A549 (cell line): ENCODE measurements at regions not wholly inside any gene's neighbourhood (a gene's known extent, or its start where the extent isn't known, plus 50 kb on each side); places are given as distances from the start of the nearest gene placed in this dataset.

Experiments
- ATAC-seq, 2 experiments: fragments of 200-7000 bp in 1 of 2; fragments of >200 bp in 1 of 2; cut with Nextera tagmentation in 1 of 2; cut with Tn5 transposase in 1 of 2; 3 replicates each; pipeline versions ENCODE4 v1.8.0 to v1.9.1; 2018 to 2020; ENCODE audit warnings: mild to moderate bottlenecking in 1 of 2, moderate library complexity in 1 of 2
- CTCF ChIA-PET: fragments of 300-600 bp; sonication (Branson Sonifier 250); formaldehyde crosslinking; extraction: SDS; loops from one replicate; lab custom pipeline; 2021; ENCODE audit warnings: antibody characterized with exemption, inconsistent platforms; lab: Yijun Ruan, JAX
- POLR2A ChIA-PET: fragments of 350-600 bp; formaldehyde crosslinking; extraction: SDS; loops from one replicate; lab custom pipeline; 2021; ENCODE audit warnings: antibody characterized with exemption, inconsistent platforms; lab: Yijun Ruan, JAX
- DNase-seq, 2 experiments: peaks; one replicate each; pipeline versions ENCODE4 v3.0.0 to v3.0.0-alpha.2; 2011 to 2016; ENCODE audit warnings: low read depth in 1 of 2, low spot score in 1 of 2
- FAIRE-seq: peaks from 2 replicates; lab custom pipeline; 2011; peaks lifted over from hg19 to GRCh38; lab: Jason Lieb, UNC
- H3K27ac ChIP-seq, 2 experiments: fragments of >200 bp; sonication (Bioruptor Twin); formaldehyde crosslinking; 3 replicates each; pipeline ENCODE4 v1.5.1; 2016 to 2017
- H3K4me1 ChIP-seq: fragments of >200 bp; sonication (Bioruptor Twin); formaldehyde crosslinking; 3 replicates; pipeline ENCODE4 v1.6.1; 2016
- H3K4me2 ChIP-seq: fragments of >200 bp; sonication (Bioruptor Twin); formaldehyde crosslinking; 3 replicates; pipeline ENCODE4 v1.6.1; 2016
- H3K4me3 ChIP-seq: fragments of >200 bp; sonication (Bioruptor Twin); formaldehyde crosslinking; 3 replicates; pipeline ENCODE4 v1.5.1; 2016
- H3K9me3 ChIP-seq: fragments of >200 bp; sonication (Bioruptor Twin); formaldehyde crosslinking; 3 replicates; pipeline ENCODE4 v1.6.1; 2016
- ATOH8 ChIP-seq: fragments of 250-450 bp; sonication (Bioruptor Pico); IDR thresholded peaks from 2 replicates; pipeline ENCODE4 v1.5.0; 2020; ENCODE audit warnings: low read depth, mild to moderate bottlenecking, moderate library complexity
- CEBPB ChIP-seq, 2 experiments: fragments of >200 bp in 1 of 2; sonication (Bioruptor Twin) in 1 of 2; formaldehyde crosslinking in 1 of 2; IDR thresholded peaks; 2 replicates each; pipeline ENCODE4 v1.6.1; 2012 to 2016
- CHD2 ChIP-seq: fragments of 150-350 bp; IDR thresholded peaks from 2 replicates; pipeline ENCODE4 v1.6.1; 2014; ENCODE audit warnings: low read length; ENCODE audit not compliant: partially characterized antibody
- CHD4 ChIP-seq: fragments of 200-600 bp; sonication (generic); IDR thresholded peaks from 2 replicates; pipeline ENCODE4 v1.6.1; 2016; ENCODE audit warnings: antibody characterized with exemption, mild to moderate bottlenecking, borderline replicate concordance
- EHF ChIP-seq: fragments of 250-450 bp; sonication (Bioruptor Pico); IDR thresholded peaks from 2 replicates; pipeline ENCODE4 v1.5.0; 2020; ENCODE audit warnings: mild to moderate bottlenecking
- EHMT2 ChIP-seq: fragments of 200-600 bp; sonication (generic); IDR thresholded peaks from 2 replicates; pipeline ENCODE4 v1.6.1; 2016; ENCODE audit warnings: antibody characterized with exemption, low read depth, mild to moderate bottlenecking, moderate library complexity
- ESRRA ChIP-seq: fragments of 150-350 bp; IDR thresholded peaks from 2 replicates; pipeline ENCODE4 v1.6.1; 2014; ENCODE audit warnings: mild to moderate bottlenecking, low read length, borderline replicate concordance
- FOXS1 ChIP-seq: fragments of 250-450 bp; sonication (Bioruptor Pico); IDR thresholded peaks from 2 replicates; pipeline ENCODE4 v1.5.0; 2020; ENCODE audit warnings: mild to moderate bottlenecking, moderate library complexity
- GATA3 ChIP-seq: IDR thresholded peaks from 2 replicates; pipeline ENCODE4 v1.6.1; 2012; ENCODE audit warnings: borderline replicate concordance
- HDAC2 ChIP-seq: fragments of 200-600 bp; sonication (generic); IDR thresholded peaks from 2 replicates; pipeline ENCODE4 v1.6.1; 2016
- HOXB13 ChIP-seq: fragments of 250-450 bp; sonication (Bioruptor Pico); IDR thresholded peaks from 2 replicates; pipeline ENCODE4 v1.5.0; 2020; ENCODE audit warnings: low read depth, mild to moderate bottlenecking, moderate library complexity
- JUN ChIP-seq, 2 experiments: fragments of >200 bp; sonication (Bioruptor Twin); formaldehyde crosslinking; IDR thresholded peaks; 2 replicates in 1 of 2; 3 replicates in 1 of 2; pipeline ENCODE4 v1.6.1; 2016 to 2017
- JUNB ChIP-seq: fragments of >200 bp; sonication (Bioruptor Twin); formaldehyde crosslinking; IDR thresholded peaks from 2 replicates; pipeline ENCODE4 v1.6.1; 2016
- KDM1A ChIP-seq: fragments of 200-600 bp; sonication (generic); IDR thresholded peaks from 2 replicates; pipeline ENCODE4 v1.6.1; 2016; ENCODE audit warnings: low read depth, mild to moderate bottlenecking
- NFE2L2 ChIP-seq: fragments of 150-350 bp; conservative IDR thresholded peaks from 2 replicates; pipeline ENCODE4 v1.6.1; 2014; ENCODE audit warnings: low read length
- RFX5 ChIP-seq: fragments of 450-650 bp; IDR thresholded peaks from 2 replicates; pipeline ENCODE4 v1.7.1; 2014; ENCODE audit warnings: antibody characterized with exemption, mild to moderate bottlenecking, moderate library complexity
- RNF2 ChIP-seq: fragments of 200-600 bp; sonication (generic); IDR thresholded peaks from 2 replicates; pipeline ENCODE4 v1.6.1; 2016; ENCODE audit warnings: low read depth, mild to moderate bottlenecking, antibody characterized with exemption, moderate library complexity, borderline replicate concordance
- TFCP2L1 ChIP-seq: fragments of 250-450 bp; sonication (Bioruptor Pico); IDR thresholded peaks from 2 replicates; pipeline ENCODE4 v1.5.0; 2021; ENCODE audit warnings: mild to moderate bottlenecking
- TP53 ChIP-seq: fragments of 250-450 bp; sonication (Bioruptor Pico); IDR thresholded peaks from 2 replicates; pipeline ENCODE4 v1.5.0; 2021; ENCODE audit warnings: mild to moderate bottlenecking, moderate library complexity
- ZFP36 ChIP-seq: fragments of 450-650 bp; IDR thresholded peaks from 2 replicates; pipeline ENCODE4 v1.6.1; 2014; ENCODE audit warnings: borderline replicate concordance; ENCODE audit not compliant: partially characterized antibody
- ZNF302 ChIP-seq: fragments of 250-450 bp; sonication (Bioruptor Pico); IDR thresholded peaks from 2 replicates; pipeline ENCODE4 v1.9.0; 2021; ENCODE audit warnings: inconsistent platforms, mild to moderate bottlenecking, moderate library complexity
- ZSCAN20 ChIP-seq: fragments of 250-450 bp; sonication (Bioruptor Pico); IDR thresholded peaks from 2 replicates; pipeline ENCODE4 v1.8.0; 2022; ENCODE audit warnings: mild to moderate bottlenecking, moderate library complexity
- WGBS: methylation state at CpG from one replicate; pipeline ENCODE4 v1.1.6; 2017; ENCODE audit errors: missing lambda C conversion rate; 5-methylcytosine and 5-hydroxymethylcytosine counted together
- TF ChIP-seq, protein P1 (sequence below): IDR thresholded peaks from 2 replicates; pipeline ENCODE4 v1.6.1; 2012
- TF ChIP-seq, protein P2 (sequence below): fragments of 150-350 bp; IDR thresholded peaks from 2 replicates; pipeline ENCODE4 v1.6.1; 2014; ENCODE audit warnings: low read depth, mild to moderate bottlenecking, low read length

DNA sequence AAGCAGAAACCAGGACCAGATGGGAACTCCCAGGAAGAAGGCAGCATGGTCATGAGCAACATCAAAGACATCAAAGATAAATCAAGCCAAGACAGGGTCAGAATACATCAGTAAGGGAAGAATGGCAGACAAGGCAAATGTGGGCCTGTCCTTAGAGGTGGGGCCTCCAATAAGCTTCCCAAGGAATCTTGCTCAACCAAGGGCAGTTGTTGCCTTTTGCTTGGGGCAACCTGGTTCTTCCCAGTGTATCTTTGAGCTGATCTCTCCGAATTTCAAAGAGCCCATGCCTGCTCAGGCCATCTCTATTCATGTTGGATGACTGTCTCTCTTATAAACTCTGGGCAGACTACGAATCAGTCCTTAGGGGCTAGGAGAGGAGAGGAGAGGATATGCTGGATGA is 68.4 kb upstream of the HABP2 start:
- DNase-seq (no peak), FAIRE-seq (no peak), ATAC-seq (no peak)
- H3K4me2 ChIP-seq = no peak overlapping the region
- CTCF ChIA-PET = interaction anchor here (0.6 to 2.4 kb wide), 3 partner anchors 30 to 172 kb away, joined by 3 to 7 read pairs (median 3); no protein-coding TSS in a partner anchor
- POLR2A ChIA-PET = no interaction called here
- no peaks in the 10 kb centered on the region for H3K4me1 ChIP-seq
- TF ChIP-seq JUN (IDR thresholded peaks at IDR 0.05) = no peak
- no peak for TF ChIP-seq NFE2L2
- TF ChIP-seq RFX5 = no peak
- no peak for TF ChIP-seq ESRRA
- TF ChIP-seq KDM1A = no peak
- no peak for TF ChIP-seq TFCP2L1 (CRISPR knock-in tag)
- TF ChIP-seq, protein P1, sequence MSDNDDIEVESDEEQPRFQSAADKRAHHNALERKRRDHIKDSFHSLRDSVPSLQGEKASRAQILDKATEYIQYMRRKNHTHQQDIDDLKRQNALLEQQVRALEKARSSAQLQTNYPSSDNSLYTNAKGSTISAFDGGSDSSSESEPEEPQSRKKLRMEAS = no peak
- no peak for TF ChIP-seq EHMT2
- TF ChIP-seq, protein P2, sequence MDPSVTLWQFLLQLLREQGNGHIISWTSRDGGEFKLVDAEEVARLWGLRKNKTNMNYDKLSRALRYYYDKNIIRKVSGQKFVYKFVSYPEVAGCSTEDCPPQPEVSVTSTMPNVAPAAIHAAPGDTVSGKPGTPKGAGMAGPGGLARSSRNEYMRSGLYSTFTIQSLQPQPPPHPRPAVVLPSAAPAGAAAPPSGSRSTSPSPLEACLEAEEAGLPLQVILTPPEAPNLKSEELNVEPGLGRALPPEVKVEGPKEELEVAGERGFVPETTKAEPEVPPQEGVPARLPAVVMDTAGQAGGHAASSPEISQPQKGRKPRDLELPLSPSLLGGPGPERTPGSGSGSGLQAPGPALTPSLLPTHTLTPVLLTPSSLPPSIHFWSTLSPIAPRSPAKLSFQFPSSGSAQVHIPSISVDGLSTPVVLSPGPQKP = no peak
- TF ChIP-seq JUNB = no peak
- TF ChIP-seq ATOH8 (CRISPR knock-in tag) = no peak
- TF ChIP-seq HOXB13 (CRISPR knock-in tag) = no peak
- H3K4me3 ChIP-seq = no peak overlapping the region
- peaks cover 26% of the 10 kb centered on the region for H3K9me3 ChIP-seq
- WGBS = 0% methylated on average over 2 of the region's 2 CpGs
- H3K27ac ChIP-seq = no peak overlapping the region

GRCh38 chr10:113485736-113486135 is 67.1 kb upstream of the HABP2 start:
- H3K4me3 ChIP-seq = no peak overlapping the region
- TF ChIP-seq TP53 (CRISPR knock-in tag) (no peak), ZNF302 (CRISPR knock-in tag) (no peak), ZSCAN20 (CRISPR knock-in tag) (no peak), HDAC2 (no peak), EHMT2 (no peak), ZFP36 (no peak)
- WGBS = 6% methylated on average over 1 of the region's 1 CpG
- ChIA-PET POLR2A (no interaction called here), CTCF (interaction anchor here (0.6 to 2.4 kb wide), 3 partner anchors 35 to 110 kb away, joined by 3 to 7 read pairs (median 4); no protein-coding TSS in a partner anchor)
- no peak for DNase-seq
- H3K4me1 ChIP-seq = no peaks in the 10 kb centered on the region
- H3K27ac ChIP-seq = no peak overlapping the region
- H3K4me2 ChIP-seq = no peak overlapping the region
- FAIRE-seq = no peak
- no peak for ATAC-seq
- peaks cover 13% of the 10 kb centered on the region; the same call in 2 of the 3 replicates for H3K9me3 ChIP-seq

GRCh38 chr10:113486531-113486930 is 66.3 kb upstream of the HABP2 start:
- 54% methylated on average over 4 of the region's 4 CpGs for WGBS
- ATAC-seq (no peak), FAIRE-seq (no peak), DNase-seq (no peak)
- no peaks in the 10 kb centered on the region for H3K4me1 ChIP-seq
- no peak overlapping the region for H3K4me2 ChIP-seq
- H3K27ac ChIP-seq = no peak overlapping the region
- ChIA-PET CTCF (interaction anchor here (1.3 to 1.7 kb wide), 2 partner anchors 10 to 101 kb away, joined by 3 to 4 read pairs; no protein-coding TSS in a partner anchor), POLR2A (no interaction called here)
- TF ChIP-seq ZFP36 = no peak
- TF ChIP-seq, protein P2 = no peak
- no peak for TF ChIP-seq CHD2
- no peak for TF ChIP-seq EHF (CRISPR knock-in tag)
- no peak for TF ChIP-seq GATA3
- TF ChIP-seq CEBPB (IDR thresholded peaks at IDR 0.05) = no peak
- TF ChIP-seq NFE2L2 = no peak
- no peak for TF ChIP-seq CHD4
- no peak for TF ChIP-seq RNF2
- no peak for TF ChIP-seq FOXS1 (CRISPR knock-in tag)
- no peak overlapping the region for H3K4me3 ChIP-seq
- peaks cover 7% of the 10 kb centered on the region; the same call in 2 of the 3 replicates for H3K9me3 ChIP-seq
